HCT116 (cell line): ENCODE measurements at regions not wholly inside any gene's neighbourhood (a gene's known extent, or its start where the extent isn't known, plus 50 kb on each side); places are given as distances from the start of the nearest gene placed in this dataset.

ENCODE experiments used
- ATAC-seq: fragments of 200-7000 bp; cut with Tn5 transposase; 2 replicates; pipeline ENCODE4 v1.9.1; 2020; ENCODE audit warnings: mild to moderate bottlenecking, moderate library complexity
- BruUV-seq: library from RNA; stranded (reverse); fragments of 400-500 nt; replicated peaks from 2 replicates; lab custom pipeline; 2021; lab: Mats Ljungman, UMichigan
- CTCF ChIA-PET: fragments of 300-600 bp; sonication (Branson Sonifier 250); formaldehyde crosslinking; loops from one replicate; lab custom pipeline; 2021; ENCODE audit warnings: antibody characterized with exemption; lab: Charles Lee
- POLR2A ChIA-PET: fragments of 300-600, 350-600 bp; sonication (Branson Sonifier 250); formaldehyde crosslinking; loops from one replicate; lab custom pipeline; 2021; ENCODE audit warnings: antibody characterized with exemption; lab: Charles Lee
- RAD21 ChIA-PET, 2 experiments: fragments of 300-600 bp; sonication (Branson Sonifier 250); formaldehyde crosslinking; loops; one replicate each; lab custom pipeline; 2023; ENCODE audit warnings: low total read pairs in 2 of 2; ENCODE audit not compliant: uncharacterized antibody in 2 of 2, unreplicated experiment in 2 of 2, low non-redundant PET in 1 of 2; lab: Charles Lee
- DNase-seq: peaks from one replicate; pipeline ENCODE4 v3.0.0-alpha.2; 2010; ENCODE audit warnings: low read depth, low spot score
- H2AFZ ChIP-seq: fragments of 200-600 bp; shearing (Covaris generic), sonication (generic); 2 replicates; pipeline ENCODE4 v1.6.1; 2017; ENCODE audit warnings: low read depth, mixed run types, mixed read lengths, antibody characterized with exemption, low read length; ENCODE audit not compliant: poor library complexity, severe bottlenecking
- H3K27ac ChIP-seq: 2 replicates; pipeline ENCODE4 v1.5.1; 2012; ENCODE audit warnings: low read depth, low read length
- H3K27me3 ChIP-seq: fragments of 200-600 bp; sonication (generic); 2 replicates; pipeline ENCODE4 v1.6.1; 2016; ENCODE audit warnings: mixed run types, low read length, mixed read lengths; ENCODE audit not compliant: insufficient read depth
- H3K36me3 ChIP-seq, 2 experiments: fragments of 200-500 bp in 1 of 2; fragments of 200-600 bp in 1 of 2; sonication (Bioruptor generic) in 1 of 2; sonication (generic) in 1 of 2; 2 replicates each; pipeline versions ENCODE4 v1.5.1 to v1.6.1; 2014 to 2016; ENCODE audit warnings: low read length in 2 of 2, inconsistent platforms in 1 of 2, mixed read lengths in 1 of 2, mixed run types in 1 of 2; ENCODE audit not compliant: insufficient read depth in 2 of 2, control insufficient read depth in 1 of 2
- H3K4me1 ChIP-seq, 2 experiments: fragments of 200-600 bp in 1 of 2; sonication (generic) in 1 of 2; 2 replicates each; pipeline versions ENCODE4 v1.5.1 to v1.6.1; 2012 to 2017; ENCODE audit warnings: low read length in 2 of 2, inconsistent platforms in 1 of 2, mild to moderate bottlenecking in 1 of 2, mixed read lengths in 1 of 2, mixed run types in 1 of 2, moderate library complexity in 1 of 2; ENCODE audit not compliant: insufficient read depth in 2 of 2, control insufficient read depth in 1 of 2
- H3K4me2 ChIP-seq: fragments of 200-600 bp; sonication (generic); 2 replicates; pipeline ENCODE4 v1.6.1; 2017; ENCODE audit warnings: mixed run types, low read length, mixed read lengths
- H3K4me3 ChIP-seq, 2 experiments: fragments of 200-600 bp in 1 of 2; sonication (generic) in 1 of 2; replicated peaks in 1 of 2; 2 replicates each; pipeline ENCODE4 v1.5.1; 2011 to 2016; ENCODE audit warnings: low read length in 2 of 2, control low read depth in 1 of 2, low read depth in 1 of 2, mild to moderate bottlenecking in 1 of 2, mixed read lengths in 1 of 2, mixed run types in 1 of 2
- H3K79me2 ChIP-seq: fragments of 200-600 bp; sonication (generic); 2 replicates; pipeline ENCODE4 v1.6.1; 2017; ENCODE audit warnings: mild to moderate bottlenecking, mixed run types, low read length, moderate library complexity, mixed read lengths; ENCODE audit not compliant: insufficient read depth
- H3K9ac ChIP-seq: fragments of 200-600 bp; sonication (generic); 2 replicates; pipeline ENCODE4 v1.6.1; 2016; ENCODE audit warnings: low read length, mixed read lengths
- H3K9me2 ChIP-seq: fragments of 200-600 bp; sonication (generic), shearing (Covaris generic); 2 replicates; pipeline ENCODE4 v1.6.1; 2017; ENCODE audit warnings: mixed run types, mild to moderate bottlenecking, moderate library complexity; ENCODE audit not compliant: insufficient read depth
- H3K9me3 ChIP-seq, 2 experiments: fragments of 200-500 bp in 1 of 2; fragments of 200-600 bp in 1 of 2; sonication (Bioruptor generic) in 1 of 2; sonication (generic) in 1 of 2; 2 replicates each; pipeline ENCODE4 v1.6.1; 2014 to 2017; ENCODE audit warnings: low read length in 2 of 2, mixed read lengths in 2 of 2, inconsistent platforms in 1 of 2, low read depth in 1 of 2, mild to moderate bottlenecking in 1 of 2, mixed run types in 1 of 2, moderate library complexity in 1 of 2; ENCODE audit not compliant: control insufficient read depth in 1 of 2, insufficient read depth in 1 of 2
- H4K20me1 ChIP-seq: fragments of 200-600 bp; sonication (generic), shearing (Covaris generic); 2 replicates; pipeline ENCODE4 v1.6.1; 2017; ENCODE audit warnings: mixed run types, mild to moderate bottlenecking, moderate library complexity; ENCODE audit not compliant: insufficient read depth
- ATF3 ChIP-seq: IDR thresholded peaks from 2 replicates; pipeline ENCODE4 v1.6.1; 2012
- CBX3 ChIP-seq: IDR thresholded peaks from 2 replicates; pipeline ENCODE4 v1.6.1; 2012; ENCODE audit warnings: low read depth
- EZH2 ChIP-seq: fragments of 200-600 bp; sonication (generic); IDR thresholded peaks from 2 replicates; pipeline ENCODE4 v1.6.1; 2017; ENCODE audit warnings: antibody characterized with exemption, mixed run types
- JUND ChIP-seq: IDR thresholded peaks from 2 replicates; pipeline ENCODE4 v1.6.1; 2012
- RAD21 ChIP-seq: IDR thresholded peaks from 2 replicates; pipeline ENCODE4 v1.6.1; 2012; ENCODE audit warnings: low read depth, mild to moderate bottlenecking
- REST ChIP-seq: IDR thresholded peaks from 2 replicates; pipeline ENCODE4 v1.6.1; 2012; ENCODE audit warnings: low read depth
- ZBTB33 ChIP-seq: IDR thresholded peaks from 2 replicates; pipeline ENCODE4 v1.6.1; 2011; ENCODE audit warnings: mild to moderate bottlenecking, low read length, moderate library complexity; ENCODE audit not compliant: insufficient replicate concordance; ENCODE audit errors: extremely low read depth
- ZFX ChIP-seq: fragments of 450-650 bp; IDR thresholded peaks from 2 replicates; pipeline ENCODE4 v1.6.1; 2017
- ZNF274 ChIP-seq: fragments of 200-500 bp; sonication (Bioruptor generic); IDR thresholded peaks from 2 replicates; pipeline ENCODE4 v1.6.1; 2014; ENCODE audit warnings: mild to moderate bottlenecking, low read depth, low read length, inconsistent platforms
- intact Hi-C: fragments of 100-400 bp; cut with micrococcal nuclease; formaldehyde crosslinking; loops from 2 replicates; pipeline ENCODE4 v1.10.0; 2022

- no peaks in the 10 kb centered on the region for H3K36me3 ChIP-seq
- no peak for TF ChIP-seq REST
- TF ChIP-seq ATF3, result no peak
- no peak for TF ChIP-seq ZFX
- no peak for TF ChIP-seq ZNF274
- no peak for TF ChIP-seq ZBTB33
- TF ChIP-seq CBX3, result no peak
- no peak for TF ChIP-seq JUND
- TF ChIP-seq EZH2, result no peak
- no peak for TF ChIP-seq RAD21
- no peaks in the 10 kb centered on the region for H3K4me1 ChIP-seq
- no peaks in the 10 kb centered on the region for H3K79me2 ChIP-seq
- no peaks in the 10 kb centered on the region for H3K27me3 ChIP-seq
- no TSS peak for BruUV-seq
- H3K27ac ChIP-seq, result no peak overlapping the region
- H3K9me3 ChIP-seq, result no peaks in the 10 kb centered on the region
- H2AFZ ChIP-seq, result no peak overlapping the region
- H3K9ac ChIP-seq, result no peak overlapping the region
- ChIA-PET RAD21 (no interaction called here), CTCF (no interaction called here), POLR2A (no interaction called here)
- H4K20me1 ChIP-seq, result no peaks in the 10 kb centered on the region
- H3K4me3 ChIP-seq, result no peak overlapping the region
- intact Hi-C loops, result no loop called here
- H3K9me2 ChIP-seq, result no peaks in the 10 kb centered on the region
- ATAC-seq, result no peak
- DNase-seq, result no peak
- no peak overlapping the region for H3K4me2 ChIP-seq
Measured at GRCh38 chr12:74846116-74846515, 308.5 kb downstream of the ATXN7L3B start.
